22Rv1 (cell line): ENCODE measurements at regions not wholly inside any gene's neighbourhood (a gene's known extent, or its start where the extent isn't known, plus 50 kb on each side); places are given as distances from the start of the nearest gene placed in this dataset.

Source experiments
- ZFX ChIP-seq: fragments of 450-650 bp; IDR thresholded peaks from 2 replicates; pipeline ENCODE4 v1.6.1; 2017; ENCODE audit warnings: antibody characterized with exemption, borderline replicate concordance
- TF ChIP-seq, protein P1 (sequence below): fragments of 450-650 bp; IDR thresholded peaks from 2 replicates; pipeline ENCODE4 v1.5.1; 2017; ENCODE audit warnings: mild to moderate bottlenecking

DNA sequence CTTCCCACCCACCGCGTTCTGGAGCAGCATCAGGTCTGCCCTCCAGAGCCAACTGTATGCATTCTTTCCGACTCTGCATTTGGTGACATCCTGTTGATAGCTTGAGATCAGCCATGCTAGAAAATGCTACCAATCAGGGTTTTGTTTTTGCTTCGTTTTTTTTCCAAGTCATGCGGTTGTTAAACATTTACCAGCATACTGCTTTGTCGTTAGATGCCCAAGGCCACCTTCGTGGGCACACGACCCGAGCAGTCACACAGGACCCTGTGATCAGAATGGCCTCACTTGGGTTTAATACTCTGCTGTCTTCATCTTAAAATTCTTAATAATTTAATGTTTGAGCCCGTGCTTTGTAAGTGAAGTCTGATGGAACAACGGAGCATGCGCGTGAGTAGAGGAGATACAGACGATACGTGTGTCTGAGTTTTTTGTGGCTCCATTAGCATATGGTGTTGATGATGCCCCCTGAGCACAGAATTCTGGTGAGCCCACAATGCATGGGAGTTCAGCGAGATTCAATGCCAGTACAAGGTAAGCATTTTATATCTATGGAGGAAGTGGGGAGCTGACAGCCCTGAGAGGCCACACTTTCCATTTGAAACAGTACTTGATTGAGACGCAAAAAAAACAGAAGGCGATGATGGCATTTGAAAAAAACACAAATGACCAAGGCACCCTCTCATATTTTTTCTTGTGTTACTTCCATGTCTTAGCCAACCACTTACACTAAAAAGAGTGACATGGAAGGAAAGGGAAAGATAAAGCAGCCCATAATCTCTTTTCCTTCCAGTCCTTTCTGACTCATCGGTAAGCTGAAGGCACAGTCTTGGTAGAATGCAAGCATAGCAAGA, 323.6 kb downstream of the BCOR start:
- TF ChIP-seq, protein P1, sequence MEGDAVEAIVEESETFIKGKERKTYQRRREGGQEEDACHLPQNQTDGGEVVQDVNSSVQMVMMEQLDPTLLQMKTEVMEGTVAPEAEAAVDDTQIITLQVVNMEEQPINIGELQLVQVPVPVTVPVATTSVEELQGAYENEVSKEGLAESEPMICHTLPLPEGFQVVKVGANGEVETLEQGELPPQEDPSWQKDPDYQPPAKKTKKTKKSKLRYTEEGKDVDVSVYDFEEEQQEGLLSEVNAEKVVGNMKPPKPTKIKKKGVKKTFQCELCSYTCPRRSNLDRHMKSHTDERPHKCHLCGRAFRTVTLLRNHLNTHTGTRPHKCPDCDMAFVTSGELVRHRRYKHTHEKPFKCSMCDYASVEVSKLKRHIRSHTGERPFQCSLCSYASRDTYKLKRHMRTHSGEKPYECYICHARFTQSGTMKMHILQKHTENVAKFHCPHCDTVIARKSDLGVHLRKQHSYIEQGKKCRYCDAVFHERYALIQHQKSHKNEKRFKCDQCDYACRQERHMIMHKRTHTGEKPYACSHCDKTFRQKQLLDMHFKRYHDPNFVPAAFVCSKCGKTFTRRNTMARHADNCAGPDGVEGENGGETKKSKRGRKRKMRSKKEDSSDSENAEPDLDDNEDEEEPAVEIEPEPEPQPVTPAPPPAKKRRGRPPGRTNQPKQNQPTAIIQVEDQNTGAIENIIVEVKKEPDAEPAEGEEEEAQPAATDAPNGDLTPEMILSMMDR: no peak
- no peak for TF ChIP-seq ZFX
